ENCODE measurements at regions not wholly inside any gene's neighbourhood (a gene's known extent, or its start where the extent isn't known, plus 50 kb on each side); places are given as distances from the start of the nearest gene placed in this dataset.

DNA sequence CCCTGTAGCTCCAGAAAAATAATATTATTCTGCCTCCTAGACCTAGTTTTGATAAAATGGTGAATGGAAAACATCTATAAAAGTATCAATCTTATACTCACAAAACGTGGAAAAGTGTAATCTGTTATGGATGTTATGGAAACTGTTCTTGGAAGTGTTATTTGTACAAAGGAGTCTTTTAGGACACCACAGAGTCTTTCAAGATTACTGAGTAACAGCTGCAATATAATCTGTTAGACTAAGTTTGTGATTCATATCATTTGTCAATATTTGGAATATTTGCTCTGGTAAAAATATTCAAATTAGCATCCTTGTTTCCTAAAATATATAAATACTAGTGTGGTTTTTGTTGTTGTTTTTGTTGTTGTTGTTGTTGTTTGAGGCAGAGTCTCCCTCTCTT lies 87.9 kb downstream of the RAD51AP2 start:
- TF ChIP-seq, protein P1, sequence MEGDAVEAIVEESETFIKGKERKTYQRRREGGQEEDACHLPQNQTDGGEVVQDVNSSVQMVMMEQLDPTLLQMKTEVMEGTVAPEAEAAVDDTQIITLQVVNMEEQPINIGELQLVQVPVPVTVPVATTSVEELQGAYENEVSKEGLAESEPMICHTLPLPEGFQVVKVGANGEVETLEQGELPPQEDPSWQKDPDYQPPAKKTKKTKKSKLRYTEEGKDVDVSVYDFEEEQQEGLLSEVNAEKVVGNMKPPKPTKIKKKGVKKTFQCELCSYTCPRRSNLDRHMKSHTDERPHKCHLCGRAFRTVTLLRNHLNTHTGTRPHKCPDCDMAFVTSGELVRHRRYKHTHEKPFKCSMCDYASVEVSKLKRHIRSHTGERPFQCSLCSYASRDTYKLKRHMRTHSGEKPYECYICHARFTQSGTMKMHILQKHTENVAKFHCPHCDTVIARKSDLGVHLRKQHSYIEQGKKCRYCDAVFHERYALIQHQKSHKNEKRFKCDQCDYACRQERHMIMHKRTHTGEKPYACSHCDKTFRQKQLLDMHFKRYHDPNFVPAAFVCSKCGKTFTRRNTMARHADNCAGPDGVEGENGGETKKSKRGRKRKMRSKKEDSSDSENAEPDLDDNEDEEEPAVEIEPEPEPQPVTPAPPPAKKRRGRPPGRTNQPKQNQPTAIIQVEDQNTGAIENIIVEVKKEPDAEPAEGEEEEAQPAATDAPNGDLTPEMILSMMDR (IDR thresholded peaks at IDR 0.05; ENCODE audit: control insufficient read depth, extremely low read depth, insufficient read depth), result no peak
- no peak for DNase-seq (ENCODE audit: low read depth)
- no peak overlapping the region for H3K4me3 ChIP-seq (ENCODE audit: low read depth, low read length)

DNA sequence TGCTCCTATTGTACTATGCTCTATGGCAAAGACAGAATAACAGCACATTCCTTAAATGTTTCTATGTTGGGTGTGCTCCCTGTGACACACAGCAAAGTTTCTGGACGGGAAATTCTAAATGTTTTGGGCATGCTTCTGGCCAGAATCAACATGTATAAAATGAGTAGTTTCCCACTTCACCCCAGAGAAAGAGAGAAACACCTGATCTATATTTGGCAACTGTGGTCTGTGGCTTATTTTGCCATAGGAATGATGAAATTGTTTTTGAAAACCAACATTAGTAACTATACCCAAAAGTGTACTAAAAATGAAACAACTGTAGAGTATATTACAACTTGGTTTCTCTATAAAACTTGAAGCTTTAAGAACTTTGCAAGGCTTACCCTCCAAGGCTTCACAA lies 89.1 kb downstream of the RAD51AP2 start:
- H3K4me3 ChIP-seq (ENCODE audit: low read depth, low read length), result no peak overlapping the region
- no peak for DNase-seq (ENCODE audit: low read depth)
- TF ChIP-seq, protein P1 (IDR thresholded peaks at IDR 0.05; ENCODE audit: control insufficient read depth, extremely low read depth, insufficient read depth), result no peak

DNA sequence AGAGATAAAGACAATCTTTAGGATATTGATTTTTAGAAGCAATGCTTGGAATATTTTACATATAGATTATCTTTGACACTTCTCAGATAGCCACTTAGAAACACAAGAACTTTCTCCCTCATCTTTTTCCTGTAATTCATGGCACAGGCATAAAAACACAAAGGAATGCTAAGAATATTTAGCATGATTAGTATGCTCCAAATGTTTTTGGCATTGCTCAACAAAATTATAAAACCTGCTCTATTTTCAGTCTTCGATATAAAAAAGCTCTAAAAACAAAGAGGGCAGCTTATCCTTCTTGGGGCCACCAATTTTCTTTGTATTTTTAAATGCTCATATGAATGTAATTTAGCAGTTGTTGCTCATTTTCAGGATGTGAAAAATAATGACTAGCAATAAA lies 90.8 kb downstream of the RAD51AP2 start:
- no peak overlapping the region for H3K4me3 ChIP-seq (ENCODE audit: low read depth, low read length)
- DNase-seq (ENCODE audit: low read depth), result no peak
- TF ChIP-seq, protein P1 (IDR thresholded peaks at IDR 0.05; ENCODE audit: control insufficient read depth, extremely low read depth, insufficient read depth), result no peak

DNA sequence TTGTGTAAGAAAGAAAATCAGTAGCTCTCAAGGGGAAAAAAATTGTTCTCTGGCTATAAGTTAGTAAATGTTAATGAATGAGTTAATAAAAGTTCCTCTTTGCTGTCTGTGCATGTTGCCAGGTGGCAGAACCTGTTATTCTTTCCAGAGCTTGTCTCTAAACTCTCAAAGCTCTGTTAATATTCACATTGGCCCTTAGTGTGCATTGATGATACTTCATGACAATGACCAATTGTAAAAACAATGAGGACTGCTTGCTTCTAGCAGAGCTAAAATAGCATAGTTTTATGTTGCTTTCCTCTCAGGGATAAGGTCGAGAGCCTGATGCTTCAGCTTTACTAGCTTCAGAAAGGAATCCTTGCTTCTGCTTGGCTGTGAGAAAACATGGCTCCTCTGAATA lies 91.5 kb downstream of the RAD51AP2 start:
- TF ChIP-seq, protein P1 (IDR thresholded peaks at IDR 0.05; ENCODE audit: control insufficient read depth, extremely low read depth, insufficient read depth), result no peak
- DNase-seq (ENCODE audit: low read depth), result peak; percentile 19

DNA sequence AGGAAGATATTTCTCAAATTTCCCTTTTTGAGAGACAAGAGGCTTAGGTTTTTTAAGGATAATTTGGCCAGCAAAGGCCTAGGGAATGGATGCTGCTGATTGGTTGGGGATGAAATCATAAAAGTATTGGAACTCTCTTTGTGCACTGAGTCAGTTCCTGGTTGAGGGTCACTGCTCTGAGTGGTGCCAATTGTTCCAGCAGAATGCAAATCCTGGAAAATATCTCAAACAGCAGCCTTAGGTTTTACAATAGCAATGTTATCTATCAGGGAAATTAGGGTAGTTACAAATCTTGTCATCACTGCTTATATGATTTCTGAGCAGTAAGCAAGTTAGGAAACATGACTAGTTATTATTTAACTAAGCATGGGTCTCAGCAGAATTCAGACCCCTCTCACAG lies 96.2 kb downstream of the RAD51AP2 start:
- DNase-seq (ENCODE audit: low read depth), result no peak
- no peak overlapping the region for H3K4me3 ChIP-seq (ENCODE audit: low read depth, low read length)
- TF ChIP-seq, protein P1 (IDR thresholded peaks at IDR 0.05; ENCODE audit: control insufficient read depth, extremely low read depth, insufficient read depth), result no peak

More for the DNA sequence above, 91.5 kb downstream of the RAD51AP2 start:
- H3K4me3 ChIP-seq (ENCODE audit: low read depth, low read length), result no peak overlapping the region

DNA sequence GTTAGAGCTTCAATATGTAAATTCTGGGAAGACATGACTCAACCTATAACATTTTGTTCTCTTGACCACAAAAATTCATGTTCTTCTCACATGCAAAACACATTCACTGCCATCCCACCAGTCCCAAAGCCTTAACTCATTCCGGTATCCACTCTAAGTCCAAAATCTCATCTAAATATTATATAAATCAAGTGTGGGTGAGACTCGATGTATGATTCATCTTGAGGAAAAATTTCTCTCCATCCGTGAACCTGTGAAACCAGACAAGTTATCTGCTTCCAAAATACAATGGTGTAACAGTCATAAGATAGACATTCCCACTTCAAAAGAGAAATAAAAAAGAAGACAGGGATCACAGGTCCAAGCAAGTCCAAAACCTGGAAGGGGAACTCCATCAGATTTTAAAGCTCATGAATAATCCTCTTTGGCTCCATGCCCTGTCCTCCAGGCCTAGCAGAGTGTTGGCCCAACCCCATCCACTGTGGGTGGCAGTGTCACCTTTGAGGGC lies 101.3 kb downstream of the RAD51AP2 start:
- no peak overlapping the region for H3K4me3 ChIP-seq (ENCODE audit: low read depth, low read length)
- TF ChIP-seq, protein P1 (IDR thresholded peaks at IDR 0.05; ENCODE audit: control insufficient read depth, extremely low read depth, insufficient read depth), result no peak
- no peak for DNase-seq (ENCODE audit: low read depth)

DNA sequence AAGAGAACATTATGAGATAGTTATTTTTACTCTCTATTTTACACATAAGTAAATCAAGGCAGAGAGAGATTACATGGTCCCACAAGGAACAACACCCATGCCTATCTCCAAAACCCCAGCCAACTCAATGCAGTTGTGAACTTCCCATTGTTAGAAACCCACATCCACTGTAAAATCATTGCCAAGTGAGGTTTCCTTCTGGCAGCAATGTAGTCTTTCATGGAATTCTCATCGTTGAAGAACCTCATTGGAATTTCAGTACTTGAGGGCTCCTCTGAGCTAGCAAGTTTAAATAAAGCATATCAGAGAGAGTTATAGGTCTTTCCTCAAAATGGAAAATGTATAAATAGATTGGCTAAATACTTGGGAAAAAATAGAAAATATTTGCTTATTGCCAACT lies 105.2 kb downstream of the RAD51AP2 start:
- DNase-seq (ENCODE audit: low read depth), result no peak
- TF ChIP-seq, protein P1 (IDR thresholded peaks at IDR 0.05; ENCODE audit: control insufficient read depth, extremely low read depth, insufficient read depth), result no peak
- no peak overlapping the region for H3K4me3 ChIP-seq (ENCODE audit: low read depth, low read length)

All from LNCaP clone FGC (cell line).